Gastrocnemius medialis (tissue), 4 donors: ENCODE measurements at regions not wholly inside any gene's neighbourhood (a gene's known extent, or its start where the extent isn't known, plus 50 kb on each side); places are given as distances from the start of the nearest gene placed in this dataset.

ENCODE experiments used
- CTCF ChIP-seq, 5 experiments: fragments of 450-650 bp in 3 of 5; fragments of 200-600 bp in 2 of 5; sonication (generic) in 2 of 5; IDR thresholded peaks in 4 of 5; conservative IDR thresholded peaks in 1 of 5; 1 replicate in 4 of 5; 2 replicates in 1 of 5; pipeline ENCODE4 v1.5.1; 2016 to 2019; ENCODE audit warnings: antibody characterized with exemption in 5 of 5, mild to moderate bottlenecking in 3 of 5, moderate library complexity in 3 of 5
- POLR2A ChIP-seq, 2 donors: fragments of 450-650 bp; IDR thresholded peaks; one replicate each; pipeline ENCODE4 v1.6.1; 2017; ENCODE audit warnings: antibody characterized with exemption in 2 of 2, mild to moderate bottlenecking in 2 of 2, moderate library complexity in 2 of 2

DNA sequence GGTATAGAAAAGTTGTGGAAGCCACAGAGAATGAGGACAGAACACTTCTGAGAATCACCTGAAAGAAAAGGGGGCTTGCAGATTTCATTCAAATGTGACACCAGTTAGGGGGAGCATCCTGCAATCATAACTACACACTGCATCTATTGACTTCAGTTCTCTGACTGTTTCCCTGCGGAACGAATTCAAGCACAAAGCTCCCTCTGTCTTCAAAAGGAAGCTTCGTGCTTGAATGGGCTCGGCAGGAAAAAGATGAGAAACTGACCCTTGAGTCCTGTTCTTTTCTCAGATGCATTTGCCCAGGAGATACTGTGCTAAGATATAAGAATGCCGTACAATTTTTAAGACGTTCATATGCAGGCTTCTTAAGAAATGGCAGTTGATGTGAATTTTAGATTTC, 2000.4 kb upstream of the RAG2 start:
- no peak for TF ChIP-seq POLR2A (IDR thresholded peaks at IDR 0.05)
- TF ChIP-seq CTCF (IDR thresholded peaks at IDR 0.05 in 4 of 5, conservative IDR thresholded peaks at IDR 0.05 in 1 of 5), result no peak
